Stimulated activated CD4-positive, alpha-beta T cell treated with anti-CD3 and anti-CD28 coated beads, TNF-alpha, amount 100 ng/mL, for 24 hours (primary cell): ENCODE measurements at regions not wholly inside any gene's neighbourhood (a gene's known extent, or its start where the extent isn't known, plus 50 kb on each side); places are given as distances from the start of the nearest gene placed in this dataset.

Source experiments
- DNase-seq, 3 experiments: peaks; one replicate each; pipeline ENCODE4 v3.0.0-alpha.2; 2020; ENCODE audit warnings: low read depth in 3 of 3

DNA sequence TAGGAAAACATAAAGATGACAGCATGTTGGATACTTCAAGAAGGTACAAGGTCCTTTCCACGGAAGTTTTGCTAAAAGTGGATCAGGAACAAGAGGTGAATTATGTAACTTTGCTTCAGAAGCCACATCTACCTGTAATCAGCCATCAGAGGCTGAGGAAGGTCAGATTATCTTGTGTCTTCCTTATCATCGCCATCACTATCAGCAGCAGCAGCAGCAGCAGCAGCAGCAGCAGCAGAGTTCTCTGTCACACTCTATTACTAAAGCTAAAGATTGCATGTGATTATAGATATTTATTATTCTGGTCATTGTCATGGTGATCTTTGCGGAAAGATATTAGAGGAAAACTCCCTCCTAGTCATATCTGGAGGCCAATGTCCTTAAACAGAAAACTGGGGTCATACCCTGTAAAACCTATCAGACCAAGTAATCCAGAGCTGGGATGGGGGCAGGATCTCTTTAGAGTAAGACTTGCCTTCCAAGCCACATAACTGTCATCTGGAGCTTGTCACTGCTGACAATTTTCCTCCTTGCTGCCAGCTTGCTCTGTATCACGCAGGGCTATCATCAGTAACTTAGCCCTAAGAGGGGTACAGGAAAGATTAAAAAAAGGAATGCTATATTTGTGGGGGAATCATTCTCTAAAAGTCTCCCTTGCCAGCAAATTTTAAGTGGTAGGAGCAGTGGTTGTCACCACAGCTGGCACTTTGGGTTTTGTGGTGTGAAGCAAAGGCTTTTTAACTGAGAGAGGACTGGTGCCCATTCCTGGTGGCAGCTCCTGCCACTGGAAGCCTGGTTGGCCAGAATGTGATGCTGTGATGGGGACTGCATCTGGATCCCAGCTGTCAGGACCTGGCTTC is 130.9 kb upstream of the RASGRP1 start:
- DNase-seq = no peak

DNA sequence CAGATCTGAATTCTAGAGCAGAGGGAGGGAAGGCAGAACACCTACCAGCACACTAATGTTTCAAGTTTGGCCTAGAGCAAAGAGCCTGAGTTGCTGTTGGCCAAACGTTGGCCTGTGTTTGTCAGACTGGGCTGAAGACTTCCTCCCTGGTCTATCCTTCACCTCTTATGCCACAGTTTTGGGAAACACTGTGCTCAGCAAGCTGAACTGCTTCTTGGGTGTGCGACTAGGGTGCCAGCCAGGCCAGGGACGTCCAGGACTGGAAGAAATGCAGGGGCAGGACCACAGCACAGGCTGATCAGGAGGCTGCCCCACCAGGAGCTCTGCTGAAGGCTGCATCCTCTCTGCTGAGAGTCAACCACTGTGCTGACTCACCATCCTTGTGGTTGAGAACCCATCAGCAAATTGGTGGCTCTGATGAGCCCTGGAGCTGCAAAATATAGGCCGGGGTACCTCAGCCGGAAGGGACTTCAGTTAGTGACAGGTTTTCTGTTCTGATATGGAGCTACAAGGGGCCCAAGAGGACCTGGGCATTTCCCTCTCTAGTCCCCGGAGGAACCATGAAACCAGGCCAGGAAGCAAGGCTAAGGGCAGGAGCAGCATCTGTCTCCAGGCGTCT is 131.6 kb upstream of the RASGRP1 start:
- peak; percentile 42 to 64 (median 59) for DNase-seq

DNA sequence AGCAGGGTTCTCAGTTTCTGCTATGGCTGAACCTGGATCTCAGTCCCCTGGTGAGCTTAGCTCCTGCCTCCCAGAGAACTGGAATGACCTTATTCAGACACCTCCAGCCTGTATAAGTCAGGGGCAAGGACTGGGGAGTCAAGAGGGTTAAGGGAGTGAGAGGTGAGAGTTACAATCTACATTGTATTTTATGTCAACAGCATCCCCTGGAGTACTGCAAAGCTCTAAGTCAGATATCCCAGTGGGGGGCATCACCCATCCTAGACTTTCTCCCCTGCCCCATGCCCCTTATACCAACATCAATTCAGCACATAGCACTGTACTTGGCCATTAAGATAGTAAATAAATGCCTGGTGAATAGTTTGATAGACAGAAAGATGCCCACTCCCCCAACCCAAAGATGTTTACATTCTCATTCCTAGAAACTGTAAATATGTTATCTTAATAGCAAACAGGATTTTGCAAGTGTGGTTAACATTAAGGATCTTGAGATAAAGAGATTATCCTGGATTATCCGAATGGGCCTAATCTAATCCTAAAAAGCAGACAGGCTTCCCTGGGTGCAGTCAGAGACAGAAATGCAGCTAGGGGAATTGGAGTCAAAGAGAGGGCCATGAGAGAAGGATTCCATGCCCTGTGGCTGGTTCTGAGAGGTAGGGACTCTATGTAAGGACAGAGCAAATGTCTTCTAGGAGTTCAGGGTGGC is 132.3 kb upstream of the RASGRP1 start:
- no peak for DNase-seq

DNA sequence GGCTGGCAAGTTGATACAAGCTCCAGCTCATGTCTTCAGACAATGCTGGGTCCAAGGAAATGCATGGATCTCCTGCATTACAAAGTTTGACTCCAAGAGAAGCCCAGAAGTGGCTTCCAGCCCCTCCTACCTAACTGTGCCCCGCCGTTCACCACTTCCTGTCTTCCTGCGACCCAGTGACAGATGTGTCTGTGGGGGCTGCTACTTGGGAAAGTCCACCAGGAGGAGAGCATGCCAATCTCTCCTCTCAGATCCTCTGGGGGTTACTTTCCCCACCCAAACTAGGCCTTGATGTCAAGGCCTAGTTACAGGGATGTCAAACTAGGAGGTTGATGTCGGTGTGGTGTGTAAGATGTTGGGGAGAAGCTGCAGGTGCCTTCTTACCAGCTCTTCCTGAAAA is 133.6 kb upstream of the RASGRP1 start:
- DNase-seq = no peak

DNA sequence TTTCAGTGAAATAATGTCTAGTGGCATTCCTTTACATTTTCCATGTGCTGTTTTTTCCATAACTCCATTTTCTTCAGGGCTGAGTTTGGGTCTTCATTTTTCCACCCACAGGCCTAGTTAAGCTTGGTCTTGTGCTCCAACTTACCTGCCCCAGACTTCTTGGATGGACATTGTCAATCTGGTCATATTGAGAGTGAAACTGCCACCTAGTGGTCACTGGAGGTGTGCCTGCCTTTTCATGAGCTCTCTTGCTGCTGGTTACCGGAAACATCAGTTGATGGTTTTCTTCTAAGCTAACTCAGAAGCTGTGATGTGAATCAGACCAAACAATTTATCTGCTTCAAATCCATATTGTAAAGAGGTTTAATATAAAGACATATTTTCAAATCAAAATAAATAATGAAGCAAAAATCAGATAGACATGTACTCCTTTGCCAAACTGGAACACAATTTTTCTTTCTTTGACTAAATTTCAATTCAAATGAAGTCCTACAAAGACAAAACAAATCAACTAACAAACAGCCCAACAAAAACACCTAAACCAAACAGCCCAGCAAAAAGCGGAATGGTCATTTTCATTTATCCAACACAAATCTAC is 135.1 kb upstream of the RASGRP1 start:
- peak in 2 of 3 experiments; percentile 52 to 63 for DNase-seq

DNA sequence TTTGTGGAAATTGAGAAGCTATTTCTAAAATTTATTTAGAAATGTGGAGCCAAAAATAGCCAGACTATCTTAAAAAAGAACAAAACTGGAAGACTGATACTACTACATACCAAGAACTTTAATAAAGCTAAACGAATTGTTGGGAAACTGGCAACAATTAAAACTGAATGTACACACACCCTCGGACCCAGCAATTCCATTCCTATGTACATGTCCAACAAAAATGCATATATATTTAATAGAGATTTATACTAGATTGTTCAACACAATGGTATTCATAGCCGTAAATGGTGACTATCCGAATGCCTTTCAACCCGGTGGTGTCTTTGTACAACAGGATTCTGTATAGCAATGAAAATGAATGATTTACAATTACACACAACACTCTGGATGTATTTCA is 136.5 kb upstream of the RASGRP1 start:
- no peak for DNase-seq

DNA sequence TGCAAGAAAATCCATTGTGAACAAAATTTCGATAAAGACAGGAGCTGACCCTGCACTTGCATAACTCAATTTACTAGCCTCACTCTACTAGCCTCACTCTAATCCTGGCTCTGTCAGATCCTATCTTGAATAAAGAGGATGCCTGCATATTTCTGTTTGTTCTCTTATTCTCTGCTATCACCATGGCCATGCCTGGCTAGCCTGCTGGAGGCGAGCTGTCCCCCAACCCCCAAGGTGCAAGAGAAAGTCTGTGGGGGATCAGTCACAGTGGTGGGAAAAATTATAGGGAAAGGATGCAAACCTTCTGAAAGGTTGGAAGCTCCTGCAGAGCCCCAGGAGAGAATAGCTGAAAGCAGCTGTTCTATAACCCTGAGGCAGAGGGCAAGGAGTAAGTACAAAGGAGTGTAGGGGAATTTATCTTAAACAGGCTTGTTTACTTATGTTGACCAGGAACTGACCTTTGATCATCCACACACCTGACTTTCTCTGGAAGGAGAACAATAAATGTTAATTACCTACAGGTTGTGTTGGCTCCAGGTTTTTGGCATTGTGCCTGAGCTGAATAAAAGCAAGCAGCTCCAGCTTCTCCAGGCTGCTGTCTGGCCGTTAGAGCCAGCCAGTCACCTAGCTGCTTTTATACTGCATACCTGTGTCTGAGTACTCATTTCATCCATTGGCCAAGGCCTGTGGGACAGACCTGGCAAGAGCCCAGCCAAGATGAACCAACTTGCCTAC is 137.7 kb upstream of the RASGRP1 start:
- no peak for DNase-seq

DNA sequence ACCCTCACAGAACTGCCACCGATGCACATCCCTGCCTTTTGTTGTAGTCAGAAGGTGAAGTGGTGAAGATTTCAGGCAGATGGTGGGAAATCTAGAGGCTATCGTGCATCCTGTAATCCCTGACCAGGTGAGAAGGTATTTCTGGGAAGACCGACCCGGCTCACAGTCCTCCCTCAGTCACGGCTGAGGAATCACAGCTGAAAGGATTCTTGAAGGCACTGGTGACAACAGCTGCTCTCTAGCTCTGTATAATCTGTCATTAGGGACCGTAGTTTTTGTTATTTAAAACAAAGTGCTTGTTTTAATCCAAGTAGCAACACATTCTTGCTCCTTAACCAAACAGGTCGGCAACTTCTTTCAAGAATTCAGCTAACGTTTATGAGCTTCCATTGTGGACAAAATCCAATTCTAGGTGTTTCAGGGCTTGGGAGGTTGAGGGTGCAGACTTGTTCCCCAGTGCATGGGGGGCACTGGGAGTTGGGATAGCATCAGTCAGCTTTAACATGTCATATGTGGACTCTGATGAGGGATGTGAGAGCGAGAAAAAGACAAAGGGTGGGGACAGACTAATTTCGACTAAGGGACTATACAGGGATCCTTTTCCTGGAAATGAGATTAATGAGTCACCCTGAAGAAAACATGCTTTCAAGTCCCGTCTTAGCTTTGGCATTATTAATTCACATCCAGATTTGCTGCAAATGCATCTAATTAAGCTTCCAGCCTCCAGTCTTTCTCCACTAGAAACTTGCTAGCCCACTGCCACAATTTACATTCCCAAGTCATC is 141.0 kb upstream of the RASGRP1 start:
- no peak for DNase-seq

DNA sequence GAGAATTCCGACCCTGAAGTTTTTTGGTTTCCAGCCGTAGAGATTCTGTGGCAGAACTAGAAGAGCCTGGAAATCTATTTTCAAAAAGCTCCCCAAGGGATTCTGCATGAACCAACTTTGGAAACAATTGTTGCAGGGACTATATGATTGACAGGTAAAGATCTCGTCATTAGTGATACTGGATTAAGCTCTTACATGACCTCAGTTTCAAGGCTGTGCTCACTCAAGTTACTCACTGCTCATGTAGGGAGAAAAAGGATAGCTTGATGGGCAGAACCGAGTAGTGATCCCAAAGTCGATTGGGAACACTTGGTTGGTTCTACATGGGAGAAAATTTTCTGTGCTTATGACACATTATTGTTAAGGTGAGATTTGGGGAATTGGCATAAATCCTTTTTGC is 142.3 kb upstream of the RASGRP1 start:
- DNase-seq = no peak

DNA sequence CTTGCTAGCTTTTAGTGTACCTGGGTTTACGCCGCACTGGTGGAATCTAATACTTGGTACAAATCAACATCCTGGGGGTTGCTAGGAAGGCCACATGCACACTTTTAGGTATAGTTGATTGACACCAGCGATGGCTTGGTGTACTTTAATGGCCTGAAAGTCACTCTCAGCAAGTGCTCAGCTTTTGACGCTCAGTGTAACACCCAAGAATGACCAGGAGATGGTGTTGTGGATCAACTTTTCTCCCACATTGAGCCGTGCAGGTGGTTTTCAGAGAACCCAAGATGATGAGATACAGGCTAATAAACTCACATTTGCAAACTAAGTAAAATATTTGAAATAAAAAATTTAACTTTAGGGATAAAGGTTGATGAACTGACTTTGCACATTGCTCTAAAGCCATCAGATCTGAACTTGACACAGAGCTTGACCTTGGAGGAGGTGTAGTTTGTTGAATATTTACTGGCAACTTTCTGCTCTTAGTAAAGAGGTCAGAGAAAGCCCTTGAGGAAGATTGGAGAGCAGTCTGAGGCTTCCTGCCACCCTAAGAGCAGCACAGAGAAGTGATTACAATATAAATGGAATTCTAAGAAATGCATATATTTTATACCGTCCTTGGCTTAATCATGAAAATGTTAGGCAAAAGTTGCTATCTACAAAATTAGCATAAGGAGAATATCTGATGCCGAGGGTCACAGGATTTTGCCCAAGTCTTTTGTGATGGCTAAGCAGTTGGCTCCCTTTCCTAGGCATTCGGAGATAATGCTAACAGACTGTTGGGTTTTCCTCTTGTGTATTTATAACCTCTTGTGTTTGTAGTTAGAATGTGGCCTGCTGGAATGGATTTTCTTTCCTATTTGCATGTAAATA is 143.4 kb upstream of the RASGRP1 start:
- DNase-seq = peak in 1 of 3 experiments; percentile 31

DNA sequence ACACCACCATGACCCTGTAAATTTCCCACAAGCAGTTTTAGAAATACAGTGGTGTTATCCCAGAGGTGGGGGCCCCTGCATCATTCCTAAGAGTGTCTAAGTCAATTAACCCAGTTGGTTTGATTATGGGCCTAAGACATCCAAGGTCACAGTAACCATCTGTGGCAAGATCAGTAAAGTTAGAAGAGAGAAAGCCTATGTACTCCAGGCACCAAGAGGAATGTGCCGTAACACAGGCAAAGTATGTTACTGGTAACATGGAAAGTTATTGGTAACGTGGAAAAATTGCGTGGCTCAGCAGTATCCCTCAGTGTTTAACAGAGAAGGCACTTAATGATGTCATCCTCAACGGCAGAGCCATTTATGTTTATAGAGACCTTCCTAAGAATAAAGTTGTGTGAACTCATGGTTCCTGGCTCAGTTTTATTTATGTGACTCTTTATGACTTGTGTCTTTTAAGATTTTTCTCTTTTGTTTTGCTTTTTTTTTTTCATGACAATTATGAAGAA is 144.1 kb upstream of the RASGRP1 start:
- DNase-seq = no peak

DNA sequence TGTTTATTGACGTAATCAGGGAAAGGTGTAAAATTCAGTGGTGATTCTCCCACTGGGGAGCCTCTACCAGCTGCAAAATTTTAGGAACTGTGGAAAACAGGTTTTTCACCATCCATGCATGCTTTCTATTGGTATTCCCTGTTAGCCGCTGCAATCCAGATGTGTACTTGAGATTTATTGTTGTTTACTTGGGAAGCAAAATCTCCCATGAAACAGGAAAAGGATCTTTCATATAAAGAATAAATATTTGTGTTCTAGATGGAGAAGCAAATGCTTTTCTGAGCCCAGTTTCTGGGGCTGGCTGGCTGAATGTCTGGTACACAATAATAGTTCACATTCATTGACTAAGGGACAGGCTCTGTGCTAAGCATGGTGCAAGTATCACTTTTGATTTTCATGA is 144.6 kb upstream of the RASGRP1 start:
- no peak for DNase-seq

DNA sequence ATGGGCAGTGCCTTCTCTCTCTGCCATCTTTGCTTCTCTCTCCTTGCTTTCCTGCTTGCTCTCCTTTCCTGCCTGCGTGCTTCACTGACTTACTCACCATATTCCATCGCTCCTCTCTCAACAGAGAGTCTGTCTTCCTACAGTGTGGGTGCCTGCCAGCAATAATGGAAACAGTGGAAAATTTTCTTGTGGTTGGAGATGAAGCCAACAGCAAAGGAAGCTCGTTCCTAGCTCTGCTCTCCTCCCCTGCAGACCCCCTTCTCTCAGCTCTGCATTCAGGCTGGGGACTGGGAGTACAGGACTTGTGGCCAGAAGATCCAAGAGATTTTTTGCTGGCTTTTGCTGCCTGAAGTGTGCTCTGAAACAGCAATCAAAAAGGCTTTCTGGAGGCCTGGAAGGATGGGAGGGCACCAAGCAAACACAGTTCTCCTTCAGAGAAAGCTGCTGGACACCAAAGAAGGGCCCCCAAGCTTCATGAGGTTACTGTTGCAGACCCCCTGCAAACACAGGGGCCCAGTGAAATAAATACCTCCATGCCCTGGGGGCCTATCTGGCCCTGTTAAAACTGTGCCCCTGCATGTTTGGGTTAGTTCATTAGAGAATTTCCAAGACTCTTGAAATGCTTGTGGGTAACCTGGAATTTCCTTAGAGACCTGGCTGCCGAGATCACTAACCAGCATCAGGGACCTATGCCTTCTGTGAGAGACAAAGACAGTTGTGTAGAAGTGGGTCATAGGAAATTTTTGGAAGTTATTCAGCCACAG is 149.9 kb upstream of the RASGRP1 start:
- DNase-seq = no peak

DNA sequence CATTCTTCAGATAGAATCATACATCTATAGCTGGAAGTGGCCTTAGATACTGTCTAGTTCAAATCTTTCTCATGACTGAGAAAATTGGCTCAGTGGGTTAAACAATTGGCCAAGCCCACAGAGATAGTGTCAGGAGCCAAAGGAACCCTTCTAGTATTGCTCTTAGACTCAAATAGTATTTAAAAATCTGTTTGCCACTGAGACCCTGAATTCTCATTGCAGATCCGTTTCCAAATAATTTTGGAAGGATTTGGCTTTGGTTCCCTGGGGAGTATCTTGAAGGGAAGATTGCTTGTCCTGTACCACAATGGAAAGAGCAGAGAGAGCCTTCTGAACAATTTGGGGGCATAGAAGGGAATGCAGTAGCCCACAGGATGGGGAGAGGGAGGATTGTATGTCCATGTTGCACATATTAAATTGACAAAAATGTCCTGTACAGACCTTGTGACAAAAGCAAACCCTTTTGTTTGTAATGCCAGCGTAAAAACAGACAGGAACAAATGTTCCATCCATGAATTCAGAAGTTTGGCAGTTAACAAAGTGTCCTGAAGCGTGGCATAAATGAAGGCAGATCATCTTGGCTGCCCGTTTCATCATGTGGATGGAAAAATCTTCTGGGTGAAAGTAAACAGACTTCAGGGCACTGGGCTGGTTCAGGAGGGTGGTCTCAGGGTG is 156.4 kb upstream of the RASGRP1 start:
- no peak for DNase-seq

DNA sequence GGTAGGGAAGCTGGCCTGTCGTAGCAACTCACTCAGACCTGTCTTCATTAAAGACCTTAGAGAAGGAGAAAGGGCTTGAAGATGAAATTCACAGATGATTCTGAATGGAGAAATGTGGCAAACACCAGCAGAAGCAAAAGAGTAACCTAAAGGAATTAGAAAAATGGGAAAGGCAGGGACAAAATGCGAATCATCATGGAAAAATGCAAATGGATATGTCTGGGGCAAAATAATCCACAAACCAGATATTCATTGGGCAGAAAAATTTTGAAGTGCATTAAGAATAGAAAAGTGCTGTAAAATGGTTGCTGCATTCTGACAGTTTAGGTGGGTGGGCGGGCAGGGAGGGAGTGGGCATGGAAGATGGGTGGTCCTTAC is 156.9 kb upstream of the RASGRP1 start:
- no peak for DNase-seq

DNA sequence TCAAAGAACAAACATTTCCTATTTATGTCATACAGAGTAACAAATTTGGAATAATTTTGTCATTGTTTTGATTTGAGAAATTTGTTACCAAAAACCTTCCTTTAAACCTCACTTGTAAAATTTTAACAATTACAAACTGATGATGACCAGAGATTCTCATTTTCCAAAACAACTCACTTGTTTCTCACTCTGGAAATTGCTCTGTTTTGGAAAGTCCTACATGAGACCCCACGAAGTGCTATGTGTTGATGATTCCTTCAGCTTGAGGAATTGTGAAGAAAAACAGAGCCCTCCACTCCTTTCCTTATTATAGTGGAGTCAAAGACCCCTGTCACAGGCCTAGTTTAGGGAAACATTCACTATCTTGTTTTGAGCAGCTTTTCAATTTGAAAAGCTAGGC is 157.6 kb upstream of the RASGRP1 start:
- DNase-seq = no peak

DNA sequence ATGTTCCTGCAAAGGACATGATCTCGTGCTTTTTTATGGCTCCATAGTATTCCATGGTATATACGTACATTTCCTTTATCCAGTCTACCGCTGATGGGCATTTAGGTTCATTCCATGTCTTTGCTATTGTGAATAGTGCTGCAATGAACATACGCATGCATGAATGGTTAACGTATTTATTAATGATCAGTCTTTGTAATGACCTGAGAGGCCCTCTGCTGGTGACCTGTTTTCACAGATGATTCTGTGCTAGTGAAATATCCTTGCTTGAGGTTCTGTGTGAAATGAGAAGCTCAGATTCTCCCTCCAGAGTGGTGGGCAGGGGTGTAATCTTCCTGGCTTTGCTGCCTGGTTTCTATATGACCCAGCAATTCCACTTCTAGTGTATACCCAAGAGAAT is 160.2 kb upstream of the RASGRP1 start:
- DNase-seq = no peak

DNA sequence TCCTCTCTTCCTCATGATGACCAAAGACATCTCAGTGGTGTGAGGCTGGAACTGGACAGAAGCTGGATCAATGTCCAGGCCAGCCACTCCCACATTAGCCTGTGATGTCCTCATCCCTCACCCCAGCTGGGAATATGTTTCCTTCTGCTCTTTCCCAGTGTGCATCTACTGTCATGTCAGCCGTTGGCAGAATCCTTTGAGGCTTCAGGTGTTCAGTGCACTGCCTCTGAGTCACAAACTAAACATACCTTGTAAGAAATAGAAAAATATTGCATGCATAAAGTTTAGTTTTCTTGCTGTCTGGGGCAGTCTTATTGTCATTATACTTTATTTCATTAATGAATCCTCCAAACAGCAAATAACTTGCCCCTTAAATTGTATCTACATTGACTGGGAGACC is 161.6 kb upstream of the RASGRP1 start:
- no peak for DNase-seq
